CD14-positive monocyte (primary cell): ENCODE measurements at regions not wholly inside any gene's neighbourhood (a gene's known extent, or its start where the extent isn't known, plus 50 kb on each side); places are given as distances from the start of the nearest gene placed in this dataset.

ENCODE experiments used
- DNase-seq, 3 donors: peaks; one replicate each; pipeline ENCODE4 v3.0.0-alpha.2; 2011 to 2022
- H2AFZ ChIP-seq: 2 replicates; pipeline ENCODE4 v1.6.0; 2012; ENCODE audit warnings: mild to moderate bottlenecking, low read depth, low read length, inconsistent platforms; ENCODE audit not compliant: insufficient read depth, poor library complexity, severe bottlenecking
- H3K27ac ChIP-seq, 2 donors: 1 replicate in 1 of 2; 2 replicates in 1 of 2; pipeline ENCODE4 v1.5.1; 2012 to 2013; ENCODE audit warnings: low read length in 2 of 2, control low read depth in 1 of 2, inconsistent platforms in 1 of 2, low read depth in 1 of 2, mild to moderate bottlenecking in 1 of 2
- H3K27me3 ChIP-seq, 2 donors: one replicate each; pipeline versions ENCODE4 v1.6.0 to v1.6.1; 2011 to 2013; ENCODE audit warnings: low read length in 2 of 2; ENCODE audit not compliant: control insufficient read depth in 2 of 2, insufficient read depth in 2 of 2
- H3K36me3 ChIP-seq, 2 donors: replicated peaks in 1 of 2; 1 replicate in 1 of 2; 2 replicates in 1 of 2; pipeline versions ENCODE4 v1.5.1 to v1.6.1; 2012 to 2013; ENCODE audit warnings: low read length in 2 of 2, control low read depth in 1 of 2, inconsistent platforms in 1 of 2, mild to moderate bottlenecking in 1 of 2; ENCODE audit not compliant: insufficient read depth in 2 of 2, control insufficient read depth in 1 of 2
- H3K4me1 ChIP-seq, 2 donors: 1 replicate in 1 of 2; 2 replicates in 1 of 2; pipeline versions ENCODE4 v1.5.1 to v1.6.1; 2012 to 2013; ENCODE audit warnings: low read length in 2 of 2, control low read depth in 1 of 2, inconsistent platforms in 1 of 2, mild to moderate bottlenecking in 1 of 2, moderate library complexity in 1 of 2; ENCODE audit not compliant: insufficient read depth in 2 of 2, control insufficient read depth in 1 of 2
- H3K4me2 ChIP-seq: replicated peaks from 2 replicates; pipeline ENCODE3; 2012; ENCODE audit warnings: low read length, moderate library complexity, mild to moderate bottlenecking; ENCODE audit not compliant: poor library complexity, severe bottlenecking; ENCODE audit errors: extremely low read depth
- H3K4me3 ChIP-seq, 3 experiments: fragments of 200-600 bp in 1 of 3; sonication (generic) in 1 of 3; replicated peaks in 1 of 3; 1 replicate in 2 of 3; 2 replicates in 1 of 3; pipeline ENCODE4 v1.5.1; 2011 to 2013; ENCODE audit warnings: low read length in 3 of 3, mild to moderate bottlenecking in 3 of 3, control low read depth in 2 of 3, low read depth in 2 of 3, inconsistent platforms in 1 of 3, moderate library complexity in 1 of 3
- H3K79me2 ChIP-seq: 2 replicates; pipeline ENCODE4 v1.6.0; 2012; ENCODE audit warnings: mild to moderate bottlenecking, control low read depth, inconsistent platforms, low read length, moderate library complexity; ENCODE audit not compliant: insufficient read depth
- H3K9ac ChIP-seq: 2 replicates; pipeline ENCODE4 v1.6.0; 2017; ENCODE audit warnings: low read length, mild to moderate bottlenecking; ENCODE audit not compliant: insufficient read depth, poor library complexity, severe bottlenecking
- H3K9me3 ChIP-seq, 2 donors: replicated peaks in 1 of 2; 1 replicate in 1 of 2; 2 replicates in 1 of 2; pipeline versions ENCODE4 v1.5.1 to v1.6.1; 2012 to 2013; ENCODE audit warnings: low read length in 2 of 2, control low read depth in 1 of 2; ENCODE audit not compliant: control insufficient read depth in 1 of 2, insufficient read depth in 1 of 2
- H4K20me1 ChIP-seq: 2 replicates; pipeline ENCODE4 v1.6.0; 2012; ENCODE audit warnings: mild to moderate bottlenecking, low read length, control low read depth, moderate library complexity; ENCODE audit not compliant: insufficient read depth
- H3K27ac Mint-ChIP-seq, 7 donors: one replicate each; pipeline ENCODE4 v1.8.0; 2020; ENCODE audit warnings: mild to moderate bottlenecking in 7 of 7, mixed read lengths in 7 of 7, moderate library complexity in 6 of 7, inconsistent platforms in 2 of 7
- H3K27me3 Mint-ChIP-seq, 3 donors: one replicate each; pipeline ENCODE4 v1.8.0; 2021 to 2022; ENCODE audit warnings: low read depth in 3 of 3, mild to moderate bottlenecking in 3 of 3, mixed read lengths in 3 of 3, moderate library complexity in 3 of 3, inconsistent platforms in 1 of 3
- H3K36me3 Mint-ChIP-seq, 2 donors: one replicate each; pipeline ENCODE4 v1.8.0; 2020; ENCODE audit warnings: mixed read lengths in 2 of 2, inconsistent platforms in 1 of 2, mild to moderate bottlenecking in 1 of 2
- H3K4me1 Mint-ChIP-seq: one replicate; pipeline ENCODE4 v1.8.0; 2020; ENCODE audit warnings: mild to moderate bottlenecking, mixed read lengths
- H3K4me3 Mint-ChIP-seq, 2 donors: one replicate each; pipeline ENCODE4 v1.8.0; 2020; ENCODE audit warnings: mild to moderate bottlenecking in 2 of 2, mixed read lengths in 2 of 2, moderate library complexity in 1 of 2
- H3K9me3 Mint-ChIP-seq, 7 donors: one replicate each; pipeline ENCODE4 v1.8.0; 2020 to 2022; ENCODE audit warnings: mixed read lengths in 7 of 7, mild to moderate bottlenecking in 6 of 7, moderate library complexity in 6 of 7, inconsistent platforms in 2 of 7
- CTCF ChIP-seq: fragments of 200-600 bp; IDR thresholded peaks from one replicate; pipeline ENCODE4 v1.8.0; 2022; ENCODE audit warnings: antibody characterized with exemption, mild to moderate bottlenecking
- WGBS: methylation state at CpG from one replicate; pipeline ENCODE4 v1.1.5; 2013; ENCODE audit warnings: missing lambda C conversion rate; ENCODE audit not compliant: insufficient coverage; 5-methylcytosine and 5-hydroxymethylcytosine counted together
- intact Hi-C, 2 donors: fragments of 100-400 bp; cut with micrococcal nuclease; formaldehyde crosslinking; loops; one replicate each; pipeline versions ENCODE4 v1.15.0 to v1.15.1; 2023

- no peaks in the 10 kb centered on the region for H3K79me2 ChIP-seq
- H3K27ac Mint-ChIP-seq, result no peak overlapping the region
- H3K9ac ChIP-seq, result no peak overlapping the region
- H3K4me1 ChIP-seq, result no peaks in the 10 kb centered on the region
- no peak overlapping the region for H2AFZ ChIP-seq
- no peak overlapping the region for H3K27ac ChIP-seq
- no peak overlapping the region for H3K4me3 ChIP-seq
- no peak overlapping the region for H3K4me2 ChIP-seq
- no peaks in the 10 kb centered on the region for H3K36me3 ChIP-seq
- peaks cover 0 to 4% of the 10 kb centered on the region in 2 donors for H3K9me3 ChIP-seq
- peaks cover 10 to 19% (median 15%) of the 10 kb centered on the region in 3 donors for H3K27me3 Mint-ChIP-seq
- 96% methylated on average over 4 of the region's 7 CpGs for WGBS
- H4K20me1 ChIP-seq, result no peaks in the 10 kb centered on the region
- intact Hi-C loops, result no loop called here
- no peaks in the 10 kb centered on the region for H3K36me3 Mint-ChIP-seq
- no peak for DNase-seq
- H3K4me3 Mint-ChIP-seq, result no peak overlapping the region
- peaks cover 0 to 5% (median 0%) of the 10 kb centered on the region in 7 donors for H3K9me3 Mint-ChIP-seq
- peaks cover 7% of the 10 kb centered on the region in 2 donors for H3K27me3 ChIP-seq
- TF ChIP-seq CTCF, result no peak
- H3K4me1 Mint-ChIP-seq, result no peaks in the 10 kb centered on the region
Observed at GRCh38 chr1:229943148-229943714, 123.8 kb upstream of the GALNT2 start.

- TF ChIP-seq CTCF, result no peak
- no peak overlapping the region for H3K4me2 ChIP-seq
- no peaks in the 10 kb centered on the region for H4K20me1 ChIP-seq
- peaks cover 10 to 17% (median 11%) of the 10 kb centered on the region in 3 donors for H3K27me3 Mint-ChIP-seq
- H3K27me3 ChIP-seq, result peaks cover 0 to 2% of the 10 kb centered on the region in 2 donors
- no peaks in the 10 kb centered on the region for H3K4me1 ChIP-seq
- no peak for DNase-seq
- H2AFZ ChIP-seq, result no peak overlapping the region
- H3K79me2 ChIP-seq, result no peaks in the 10 kb centered on the region
- H3K27ac Mint-ChIP-seq, result no peak overlapping the region
- intact Hi-C loops, result no loop called here
- H3K36me3 Mint-ChIP-seq, result no peaks in the 10 kb centered on the region
- 96% methylated on average over 29 of the region's 29 CpGs for WGBS
- H3K4me3 ChIP-seq, result no peak overlapping the region
- H3K36me3 ChIP-seq, result no peaks in the 10 kb centered on the region
- no peak overlapping the region for H3K4me3 Mint-ChIP-seq
- H3K4me1 Mint-ChIP-seq, result no peaks in the 10 kb centered on the region
- peaks cover 0 to 4% of the 10 kb centered on the region in 2 donors for H3K9me3 ChIP-seq
- H3K9me3 Mint-ChIP-seq, result peaks cover 0 to 5% (median 0%) of the 10 kb centered on the region in 7 donors
- H3K27ac ChIP-seq, result no peak overlapping the region
- no peak overlapping the region for H3K9ac ChIP-seq
Observed at GRCh38 chr1:229943988-229944743, 122.9 kb upstream of the GALNT2 start.
